Astrocyte (in vitro differentiated cells and primary cell): ENCODE measurements at regions not wholly inside any gene's neighbourhood (a gene's known extent, or its start where the extent isn't known, plus 50 kb on each side); places are given as distances from the start of the nearest gene placed in this dataset.

Experiments used
- DNase-seq: peaks from one replicate; pipeline ENCODE4 v3.0.0-alpha.2; 2010; ENCODE audit warnings: low read depth
- FAIRE-seq: peaks from 2 replicates; lab custom pipeline; 2011; peaks lifted over from hg19 to GRCh38; lab: Jason Lieb, UNC
- H2AFZ ChIP-seq: 2 replicates; pipeline ENCODE4 v1.6.0; 2012; ENCODE audit warnings: low read depth, low read length, inconsistent platforms
- H3K27ac ChIP-seq: 2 replicates; pipeline ENCODE4 v1.5.1; 2011; ENCODE audit warnings: low read depth, low read length, inconsistent platforms
- H3K27me3 ChIP-seq: 2 replicates; pipeline ENCODE4 v1.6.0; 2011; ENCODE audit warnings: low read length, inconsistent platforms; ENCODE audit not compliant: insufficient read depth
- H3K36me3 ChIP-seq: 2 replicates; pipeline ENCODE4 v1.5.1; 2011; ENCODE audit warnings: low read length, inconsistent platforms; ENCODE audit not compliant: insufficient read depth
- H3K4me1 ChIP-seq: 2 replicates; pipeline ENCODE4 v1.5.1; 2011; ENCODE audit warnings: low read length, inconsistent platforms; ENCODE audit not compliant: insufficient read depth
- H3K4me2 ChIP-seq: 2 replicates; pipeline ENCODE4 v1.6.0; 2012; ENCODE audit warnings: low read length, inconsistent platforms
- H3K4me3 ChIP-seq: 2 replicates; pipeline ENCODE4 v1.5.1; 2011; ENCODE audit warnings: low read depth, mild to moderate bottlenecking, low read length, inconsistent platforms; ENCODE audit not compliant: insufficient read depth
- H3K79me2 ChIP-seq: 2 replicates; pipeline ENCODE4 v1.6.0; 2012; ENCODE audit warnings: mild to moderate bottlenecking, low read length, inconsistent platforms; ENCODE audit not compliant: insufficient read depth
- H3K9ac ChIP-seq: 2 replicates; pipeline ENCODE4 v1.6.0; 2012; ENCODE audit warnings: mild to moderate bottlenecking, low read length, inconsistent platforms
- H3K9me3 ChIP-seq: 2 replicates; pipeline ENCODE4 v1.5.1; 2012; ENCODE audit warnings: low read depth, mild to moderate bottlenecking, low read length, inconsistent platforms; ENCODE audit not compliant: insufficient read depth
- H4K20me1 ChIP-seq: 2 replicates; pipeline ENCODE4 v1.6.0; 2012; ENCODE audit warnings: low read length, inconsistent platforms; ENCODE audit not compliant: insufficient read depth
- H3K27ac Mint-ChIP-seq: one replicate; pipeline ENCODE4 v1.8.0; 2021; ENCODE audit warnings: mild to moderate bottlenecking, mixed read lengths; ENCODE audit not compliant: unreplicated experiment
- H3K27me3 Mint-ChIP-seq: one replicate; pipeline ENCODE4 v1.8.0; 2021; ENCODE audit warnings: low read depth, mixed read lengths; ENCODE audit not compliant: unreplicated experiment
- H3K36me3 Mint-ChIP-seq: one replicate; pipeline ENCODE4 v1.8.0; 2021; ENCODE audit warnings: low read depth, mixed read lengths; ENCODE audit not compliant: unreplicated experiment
- H3K4me1 Mint-ChIP-seq: one replicate; pipeline ENCODE4 v1.8.0; 2021; ENCODE audit warnings: low read depth, mixed read lengths; ENCODE audit not compliant: unreplicated experiment
- H3K4me3 Mint-ChIP-seq: one replicate; pipeline ENCODE4 v1.8.0; 2021; ENCODE audit warnings: mild to moderate bottlenecking, moderate library complexity, mixed read lengths; ENCODE audit not compliant: unreplicated experiment
- H3K9me3 Mint-ChIP-seq: one replicate; pipeline ENCODE4 v1.8.0; 2021; ENCODE audit warnings: mild to moderate bottlenecking, mixed read lengths; ENCODE audit not compliant: unreplicated experiment
- CTCF ChIP-seq: IDR thresholded peaks from 2 replicates; pipeline ENCODE4 v1.5.1; 2011; ENCODE audit warnings: low read depth, mild to moderate bottlenecking, inconsistent platforms, low read length, moderate library complexity; ENCODE audit not compliant: insufficient read depth
- EZH2 ChIP-seq: IDR thresholded peaks from 2 replicates; pipeline ENCODE4 v1.6.1; 2012; ENCODE audit warnings: mild to moderate bottlenecking, low read length, inconsistent platforms; ENCODE audit not compliant: insufficient read depth

GRCh38 chr5:117332341-117332740 is 757.7 kb upstream of the SEMA6A start:
- no peak for TF ChIP-seq CTCF
- no peak for TF ChIP-seq EZH2
- Histone ChIP-seq H3K27me3 (no peaks in the 10 kb centered on the region), H3K79me2 (no peaks in the 10 kb centered on the region), H2AFZ (no peak overlapping the region), H3K4me2 (no peak overlapping the region), H3K4me3 (no peak overlapping the region), H3K9ac (no peak overlapping the region), H3K9me3 (no peaks in the 10 kb centered on the region), H3K4me1 (no peaks in the 10 kb centered on the region), H3K36me3 (no peaks in the 10 kb centered on the region), H4K20me1 (no peaks in the 10 kb centered on the region), H3K27ac (no peak overlapping the region)
- H3K4me1 Mint-ChIP-seq: peaks cover 4% of the 10 kb centered on the region
- H3K27ac Mint-ChIP-seq: no peak overlapping the region
- no peaks in the 10 kb centered on the region for H3K9me3 Mint-ChIP-seq
- H3K36me3 Mint-ChIP-seq: no peaks in the 10 kb centered on the region
- no peak overlapping the region for H3K4me3 Mint-ChIP-seq
- no peaks in the 10 kb centered on the region for H3K27me3 Mint-ChIP-seq
- no peak for DNase-seq
- no peak for FAIRE-seq

- Histone ChIP-seq H4K20me1 (no peaks in the 10 kb centered on the region), H3K4me3 (no peak overlapping the region), H2AFZ (no peak overlapping the region), H3K27me3 (no peaks in the 10 kb centered on the region), H3K9me3 (no peaks in the 10 kb centered on the region), H3K79me2 (no peaks in the 10 kb centered on the region), H3K4me2 (no peak overlapping the region), H3K4me1 (no peaks in the 10 kb centered on the region), H3K36me3 (no peaks in the 10 kb centered on the region), H3K27ac (no peak overlapping the region), H3K9ac (no peak overlapping the region)
- H3K9me3 Mint-ChIP-seq: no peaks in the 10 kb centered on the region
- H3K27ac Mint-ChIP-seq: no peak overlapping the region
- H3K4me1 Mint-ChIP-seq: no peaks in the 10 kb centered on the region
- no peak for FAIRE-seq
- TF ChIP-seq CTCF: no peak
- H3K4me3 Mint-ChIP-seq: no peak overlapping the region
- H3K36me3 Mint-ChIP-seq: no peaks in the 10 kb centered on the region
- no peak for DNase-seq
- H3K27me3 Mint-ChIP-seq: no peaks in the 10 kb centered on the region
Measured at GRCh38 chr5:117327511-117327910, 752.9 kb upstream of the SEMA6A start.

GRCh38 chr5:117326997-117327396 is 752.4 kb upstream of the SEMA6A start:
- no peak overlapping the region for H3K27ac ChIP-seq
- no peaks in the 10 kb centered on the region for H3K36me3 ChIP-seq
- no peak overlapping the region for H3K9ac ChIP-seq
- no peak for DNase-seq
- Mint-ChIP-seq H3K9me3 (no peaks in the 10 kb centered on the region), H3K27me3 (no peaks in the 10 kb centered on the region), H3K27ac (no peak overlapping the region), H3K36me3 (no peaks in the 10 kb centered on the region), H3K4me3 (no peak overlapping the region), H3K4me1 (no peaks in the 10 kb centered on the region)
- no peaks in the 10 kb centered on the region for H3K79me2 ChIP-seq
- H3K27me3 ChIP-seq: no peaks in the 10 kb centered on the region
- no peak overlapping the region for H3K4me2 ChIP-seq
- H3K4me1 ChIP-seq: no peaks in the 10 kb centered on the region
- H3K4me3 ChIP-seq: no peak overlapping the region
- H3K9me3 ChIP-seq: no peaks in the 10 kb centered on the region
- TF ChIP-seq EZH2 (no peak), CTCF (no peak)
- no peak overlapping the region for H2AFZ ChIP-seq
- H4K20me1 ChIP-seq: no peaks in the 10 kb centered on the region
- no peak for FAIRE-seq
